Colon (tissue), 2 donors: ENCODE measurements at regions not wholly inside any gene's neighbourhood (a gene's known extent, or its start where the extent isn't known, plus 50 kb on each side); places are given as distances from the start of the nearest gene placed in this dataset.

ENCODE experiments used
- FAIRE-seq: peaks from 2 replicates; lab custom pipeline; 2012; peaks lifted over from hg19 to GRCh38; lab: Jason Lieb, UNC
- donor health status: control.
- donor health status: control.

- no peak for FAIRE-seq
Observed at GRCh38 chr2:12059616-12060441, 313.4 kb downstream of the LPIN1 start.

GRCh38 chr2:12060886-12061285 lies 314.5 kb downstream of the LPIN1 start:
- FAIRE-seq, result no peak

GRCh38 chr2:12061286-12062052 lies 315.0 kb downstream of the LPIN1 start:
- no peak for FAIRE-seq

- FAIRE-seq, result no peak
Observed at GRCh38 chr2:12062053-12062395, 315.6 kb downstream of the LPIN1 start.

- no peak for FAIRE-seq
Observed at GRCh38 chr2:12063210-12063609, 316.8 kb downstream of the LPIN1 start.

- FAIRE-seq, result no peak
Observed at GRCh38 chr2:12064153-12064552, 317.7 kb downstream of the LPIN1 start.

- no peak for FAIRE-seq
Observed at GRCh38 chr2:12066116-12066515, 319.7 kb downstream of the LPIN1 start.

GRCh38 chr2:12066986-12067385 lies 320.6 kb downstream of the LPIN1 start:
- FAIRE-seq, result no peak

GRCh38 chr2:12068796-12069538 lies 322.5 kb downstream of the LPIN1 start:
- no peak for FAIRE-seq

GRCh38 chr2:12070153-12070552 lies 323.7 kb downstream of the LPIN1 start:
- FAIRE-seq, result no peak

- no peak for FAIRE-seq
Observed at GRCh38 chr2:12070581-12070980, 324.1 kb downstream of the LPIN1 start.

- no peak for FAIRE-seq
Observed at GRCh38 chr2:12071318-12071717, 324.9 kb downstream of the LPIN1 start.

- no peak for FAIRE-seq
Observed at GRCh38 chr2:12073217-12073852, 326.9 kb downstream of the LPIN1 start.

- no peak for FAIRE-seq
Observed at GRCh38 chr2:12074126-12074844, 327.9 kb downstream of the LPIN1 start.

GRCh38 chr2:12074845-12075217 lies 328.4 kb downstream of the LPIN1 start:
- no peak for FAIRE-seq

GRCh38 chr2:12075603-12076002 lies 329.2 kb downstream of the LPIN1 start:
- no peak for FAIRE-seq

- no peak for FAIRE-seq
Observed at GRCh38 chr2:12076810-12077209, 330.4 kb downstream of the LPIN1 start.

GRCh38 chr2:12080360-12080759 lies 333.9 kb downstream of the LPIN1 start:
- FAIRE-seq, result no peak

GRCh38 chr2:12081481-12082210 lies 335.2 kb downstream of the LPIN1 start:
- no peak for FAIRE-seq

- FAIRE-seq, result no peak
Observed at GRCh38 chr2:12083081-12083581, 336.7 kb downstream of the LPIN1 start.
